Keratinocyte (primary cell): ENCODE measurements at regions not wholly inside any gene's neighbourhood (a gene's known extent, or its start where the extent isn't known, plus 50 kb on each side); places are given as distances from the start of the nearest gene placed in this dataset.

Experiments used
- DNase-seq: peaks from one replicate; pipeline ENCODE4 v3.0.0-alpha.2; 2011; ENCODE audit warnings: low read depth, missing footprints, low spot score
- FAIRE-seq: peaks from 2 replicates; lab custom pipeline; 2011; peaks lifted over from hg19 to GRCh38; lab: Jason Lieb, UNC
- H2AFZ ChIP-seq: 2 replicates; pipeline ENCODE4 v1.6.0; 2012; ENCODE audit warnings: low read length, control low read depth, inconsistent platforms; ENCODE audit not compliant: control insufficient read depth
- H3K27ac ChIP-seq: 2 replicates; pipeline ENCODE4 v1.5.1; 2011; ENCODE audit warnings: low read length; ENCODE audit not compliant: control insufficient read depth, insufficient read depth
- H3K27me3 ChIP-seq: 3 replicates; pipeline ENCODE4 v1.6.0; 2011; ENCODE audit warnings: low read length; ENCODE audit not compliant: control insufficient read depth, insufficient read depth; ENCODE audit errors: extremely low read depth
- H3K36me3 ChIP-seq, 2 experiments: 2 replicates in 1 of 2; 3 replicates in 1 of 2; pipeline ENCODE4 v1.5.1; 2011; ENCODE audit warnings: low read length in 2 of 2, mild to moderate bottlenecking in 1 of 2; ENCODE audit not compliant: control insufficient read depth in 2 of 2, insufficient read depth in 2 of 2; ENCODE audit errors: extremely low read depth in 1 of 2
- H3K4me1 ChIP-seq: 3 replicates; pipeline ENCODE4 v1.5.1; 2011; ENCODE audit warnings: low read length; ENCODE audit not compliant: control insufficient read depth, insufficient read depth; ENCODE audit errors: extremely low read depth
- H3K4me2 ChIP-seq: 3 replicates; pipeline ENCODE4 v1.6.0; 2011; ENCODE audit warnings: low read depth, low read length; ENCODE audit not compliant: control insufficient read depth, insufficient read depth; ENCODE audit errors: extremely low read depth
- H3K4me3 ChIP-seq, 3 experiments: fragments of 200-600 bp in 1 of 3; sonication (generic) in 1 of 3; 2 replicates in 2 of 3; 3 replicates in 1 of 3; pipeline ENCODE4 v1.5.1; 2011 to 2016; ENCODE audit warnings: low read length in 3 of 3, mild to moderate bottlenecking in 3 of 3, control low read depth in 2 of 3, inconsistent platforms in 1 of 3, low read depth in 1 of 3, mixed read lengths in 1 of 3, mixed run types in 1 of 3, moderate library complexity in 1 of 3; ENCODE audit not compliant: control insufficient read depth in 2 of 3, insufficient read depth in 2 of 3; ENCODE audit errors: extremely low read depth in 1 of 3
- H3K79me2 ChIP-seq: 2 replicates; pipeline ENCODE4 v1.6.0; 2012; ENCODE audit warnings: low read length; ENCODE audit not compliant: control insufficient read depth, insufficient read depth
- H3K9ac ChIP-seq: 3 replicates; pipeline ENCODE4 v1.6.0; 2011; ENCODE audit warnings: low read length; ENCODE audit not compliant: control insufficient read depth, insufficient read depth; ENCODE audit errors: extremely low read depth
- H3K9me1 ChIP-seq: 3 replicates; pipeline ENCODE4 v1.6.0; 2011; ENCODE audit warnings: low read length; ENCODE audit not compliant: control insufficient read depth, insufficient read depth; ENCODE audit errors: extremely low read depth
- H3K9me3 ChIP-seq: 2 replicates; pipeline ENCODE4 v1.5.1; 2012; ENCODE audit warnings: low read depth, low read length; ENCODE audit not compliant: control insufficient read depth
- H4K20me1 ChIP-seq: 3 replicates; pipeline ENCODE4 v1.6.0; 2011; ENCODE audit warnings: low read length; ENCODE audit not compliant: control insufficient read depth, insufficient read depth; ENCODE audit errors: extremely low read depth
- EZH2 ChIP-seq: IDR thresholded peaks from one replicate; pipeline ENCODE4 v1.6.1; 2012; ENCODE audit warnings: inconsistent platforms, mild to moderate bottlenecking, low read length, moderate library complexity
- dilution Hi-C: fragments of 300-500 bp; cut with MboI; formaldehyde crosslinking; loops from one replicate; pipeline ENCODE4 v1.7.0; 2020; ENCODE audit warnings: low sequenced_read_pairs; ENCODE audit not compliant: extremely low pct_ligation_motif_present
- TF ChIP-seq, protein P1 (sequence below), 3 experiments: IDR thresholded peaks in 1 of 3; conservative IDR thresholded peaks in 1 of 3; optimal IDR thresholded peaks in 1 of 3; 2 replicates in 2 of 3; 3 replicates in 1 of 3; pipeline versions ENCODE3 to v1.5.1; 2011; ENCODE audit warnings: low read length in 3 of 3, mild to moderate bottlenecking in 3 of 3, moderate library complexity in 2 of 3, control low read depth in 1 of 3, inconsistent platforms in 1 of 3; ENCODE audit not compliant: insufficient read depth in 2 of 3; ENCODE audit errors: extremely low read depth in 1 of 3

DNA sequence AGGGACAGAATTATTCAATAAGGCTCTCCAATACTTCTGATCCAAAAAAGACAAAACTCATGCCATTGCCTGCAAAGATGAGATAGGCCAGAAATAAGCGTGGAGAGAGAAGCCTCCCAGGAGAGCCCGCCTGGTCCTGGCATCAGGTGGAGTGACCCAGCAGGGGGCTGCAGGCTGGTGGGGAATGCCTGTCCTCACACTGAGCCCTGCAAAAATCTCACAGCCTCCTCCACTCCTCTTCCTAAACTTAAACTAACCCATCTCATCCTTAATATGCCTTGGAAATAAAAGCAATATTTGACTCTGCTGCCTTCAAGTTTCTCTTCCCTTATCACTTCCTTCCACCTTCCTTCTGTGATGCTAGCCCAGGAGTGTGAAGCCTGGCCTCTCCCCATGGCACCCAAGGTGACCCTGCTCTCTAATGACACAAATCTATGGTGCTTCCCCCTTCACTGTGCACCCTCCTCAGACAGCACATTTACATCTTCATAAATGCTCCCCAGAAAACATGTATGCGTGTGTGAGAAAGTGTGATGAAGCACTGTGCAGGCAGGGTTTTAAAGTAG, 218.4 kb downstream of the ANAPC1 start:
- FAIRE-seq, result no peak
- dilution Hi-C loops, result no loop called here

DNA sequence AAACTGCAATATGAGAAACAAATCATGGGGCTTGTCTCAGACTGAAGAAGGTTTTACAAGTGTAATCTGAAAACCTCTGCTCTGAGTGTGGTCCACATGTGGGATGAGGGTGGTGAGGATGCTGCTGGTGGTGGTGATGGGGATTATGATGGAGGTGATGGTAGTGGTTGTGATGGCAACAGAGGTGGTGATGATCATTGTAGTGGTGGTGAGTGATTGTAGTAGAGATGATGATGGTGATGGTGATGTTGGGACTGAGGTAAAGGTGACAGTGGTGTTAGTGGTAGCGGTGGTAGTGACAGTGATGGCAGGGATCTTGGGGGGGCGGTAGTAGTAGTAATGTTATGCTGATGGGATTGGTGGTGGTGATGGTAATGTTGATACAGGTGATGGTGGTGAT, 217.8 kb downstream of the ANAPC1 start:
- Histone ChIP-seq H3K9ac (no peak overlapping the region), H3K27me3 (no peaks in the 10 kb centered on the region), H3K27ac (no peak overlapping the region), H2AFZ (no peak overlapping the region), H4K20me1 (no peaks in the 10 kb centered on the region), H3K36me3 (no peaks in the 10 kb centered on the region), H3K79me2 (no peaks in the 10 kb centered on the region), H3K9me1 (peaks cover 2% of the 10 kb centered on the region), H3K4me3 (no peak overlapping the region), H3K9me3 (no peaks in the 10 kb centered on the region), H3K4me2 (no peak overlapping the region), H3K4me1 (peaks cover 22% of the 10 kb centered on the region)
- no peak for DNase-seq
- dilution Hi-C loops, result no loop called here
- FAIRE-seq, result no peak
- TF ChIP-seq EZH2, result no peak
- TF ChIP-seq, protein P1, sequence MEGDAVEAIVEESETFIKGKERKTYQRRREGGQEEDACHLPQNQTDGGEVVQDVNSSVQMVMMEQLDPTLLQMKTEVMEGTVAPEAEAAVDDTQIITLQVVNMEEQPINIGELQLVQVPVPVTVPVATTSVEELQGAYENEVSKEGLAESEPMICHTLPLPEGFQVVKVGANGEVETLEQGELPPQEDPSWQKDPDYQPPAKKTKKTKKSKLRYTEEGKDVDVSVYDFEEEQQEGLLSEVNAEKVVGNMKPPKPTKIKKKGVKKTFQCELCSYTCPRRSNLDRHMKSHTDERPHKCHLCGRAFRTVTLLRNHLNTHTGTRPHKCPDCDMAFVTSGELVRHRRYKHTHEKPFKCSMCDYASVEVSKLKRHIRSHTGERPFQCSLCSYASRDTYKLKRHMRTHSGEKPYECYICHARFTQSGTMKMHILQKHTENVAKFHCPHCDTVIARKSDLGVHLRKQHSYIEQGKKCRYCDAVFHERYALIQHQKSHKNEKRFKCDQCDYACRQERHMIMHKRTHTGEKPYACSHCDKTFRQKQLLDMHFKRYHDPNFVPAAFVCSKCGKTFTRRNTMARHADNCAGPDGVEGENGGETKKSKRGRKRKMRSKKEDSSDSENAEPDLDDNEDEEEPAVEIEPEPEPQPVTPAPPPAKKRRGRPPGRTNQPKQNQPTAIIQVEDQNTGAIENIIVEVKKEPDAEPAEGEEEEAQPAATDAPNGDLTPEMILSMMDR (optimal IDR thresholded peaks at IDR 0.05 in 1 of 3, IDR thresholded peaks at IDR 0.05 in 1 of 3, conservative IDR thresholded peaks at IDR 0.05 in 1 of 3; ENCODE audit: extremely low read depth in 1 of 3, insufficient read depth in 2 of 3, low read length in 3 of 3), result no peak

More for the DNA sequence above, 218.4 kb downstream of the ANAPC1 start:
- no peaks in the 10 kb centered on the region for H4K20me1 ChIP-seq
- H3K36me3 ChIP-seq, result no peaks in the 10 kb centered on the region
- H3K9me3 ChIP-seq, result no peaks in the 10 kb centered on the region
- H3K27me3 ChIP-seq, result no peaks in the 10 kb centered on the region
- no peak for DNase-seq
- H3K27ac ChIP-seq, result no peak overlapping the region
- H3K4me1 ChIP-seq, result peaks cover 22% of the 10 kb centered on the region
- no peak overlapping the region for H3K4me3 ChIP-seq
- no peak overlapping the region for H2AFZ ChIP-seq
- no peaks in the 10 kb centered on the region for H3K79me2 ChIP-seq
- H3K9ac ChIP-seq, result no peak overlapping the region
- no peak overlapping the region for H3K4me2 ChIP-seq
- peaks cover 2% of the 10 kb centered on the region for H3K9me1 ChIP-seq
- no peak for TF ChIP-seq EZH2
- TF ChIP-seq, protein P1 (optimal IDR thresholded peaks at IDR 0.05 in 1 of 3, IDR thresholded peaks at IDR 0.05 in 1 of 3, conservative IDR thresholded peaks at IDR 0.05 in 1 of 3; ENCODE audit: extremely low read depth in 1 of 3, insufficient read depth in 2 of 3, low read length in 3 of 3), result no peak
